MM.1S (cell line): ENCODE measurements at regions not wholly inside any gene's neighbourhood (a gene's known extent, or its start where the extent isn't known, plus 50 kb on each side); places are given as distances from the start of the nearest gene placed in this dataset.
"Not testable (repeated sequence)": the region's sequence is repeated elsewhere in the genome, so short reads cannot be mapped to it uniquely, and the experiment has no call there.

Experiments used
- DNase-seq: peaks from one replicate; pipeline ENCODE4 v3.0.0-alpha.2; 2015
- H2AFZ ChIP-seq: fragments of 300-600 bp; sonication (generic); 2 replicates; pipeline ENCODE4 v1.6.0; 2016; ENCODE audit warnings: antibody characterized with exemption, low read length
- H3F3A ChIP-seq: fragments of 300-600 bp; sonication (generic); 2 replicates; pipeline ENCODE4 v1.6.1; 2016; ENCODE audit warnings: mild to moderate bottlenecking, antibody characterized with exemption, low read length, moderate library complexity, mixed read lengths; ENCODE audit not compliant: insufficient read depth
- H3K27ac ChIP-seq: fragments of 300-600 bp; sonication (generic); 2 replicates; pipeline ENCODE4 v1.5.1; 2016; ENCODE audit warnings: mild to moderate bottlenecking, low read length
- H3K27me3 ChIP-seq: fragments of 300-600 bp; sonication (generic); replicated peaks from 2 replicates; pipeline ENCODE4 v1.6.0; 2016; ENCODE audit warnings: low read length; ENCODE audit not compliant: insufficient read depth
- H3K36me3 ChIP-seq: fragments of 300-600 bp; sonication (generic); replicated peaks from 2 replicates; pipeline ENCODE4 v1.6.1; 2016; ENCODE audit warnings: mild to moderate bottlenecking, low read length, mixed read lengths; ENCODE audit not compliant: insufficient read depth
- H3K4me1 ChIP-seq: fragments of 300-600 bp; sonication (generic); 2 replicates; pipeline ENCODE4 v1.6.1; 2016; ENCODE audit warnings: low read length, mixed read lengths
- H3K4me2 ChIP-seq: fragments of 300-600 bp; sonication (generic); 2 replicates; pipeline ENCODE4 v1.6.0; 2016; ENCODE audit warnings: low read depth, low read length
- H3K4me3 ChIP-seq: fragments of 300-600 bp; sonication (generic); 2 replicates; pipeline ENCODE4 v1.5.1; 2016; ENCODE audit warnings: low read length, mixed read lengths
- H3K79me2 ChIP-seq: fragments of 300-600 bp; sonication (generic); 2 replicates; pipeline ENCODE4 v1.6.1; 2016; ENCODE audit warnings: mixed run types, low read length, mixed read lengths
- H3K9ac ChIP-seq: fragments of 300-600 bp; sonication (generic); 2 replicates; pipeline ENCODE4 v1.6.1; 2016; ENCODE audit warnings: low read length, mixed read lengths
- H3K9me2 ChIP-seq: fragments of 300-600 bp; sonication (generic); replicated peaks from 2 replicates; pipeline ENCODE4 v1.6.1; 2016; ENCODE audit warnings: mild to moderate bottlenecking, low read length, mixed read lengths; ENCODE audit not compliant: insufficient read depth
- H3K9me3 ChIP-seq: fragments of 300-600 bp; sonication (generic); replicated peaks from 2 replicates; pipeline ENCODE4 v1.6.1; 2016; ENCODE audit warnings: mild to moderate bottlenecking, low read length, mixed read lengths; ENCODE audit not compliant: insufficient read depth
- H4K20me1 ChIP-seq: fragments of 300-600 bp; sonication (generic); 2 replicates; pipeline ENCODE4 v1.6.1; 2016; ENCODE audit warnings: mild to moderate bottlenecking, low read length, moderate library complexity, mixed read lengths; ENCODE audit not compliant: insufficient read depth
- EZH2 ChIP-seq: fragments of 300-600 bp; sonication (generic); optimal IDR thresholded peaks from 2 replicates; pipeline ENCODE3; 2017; ENCODE audit warnings: low read depth, mild to moderate bottlenecking, antibody characterized with exemption, low read length, mixed read lengths
- EZH2phosphoT487 ChIP-seq: fragments of 300-600 bp; sonication (generic); IDR thresholded peaks from 2 replicates; pipeline ENCODE4 v1.6.1; 2018; ENCODE audit warnings: antibody characterized with exemption, low read length
- TF ChIP-seq, protein P1 (sequence below): fragments of 300-600 bp; sonication (generic); IDR thresholded peaks from 2 replicates; pipeline ENCODE4 v1.5.1; 2016; ENCODE audit warnings: antibody characterized with exemption, low read length, mixed read lengths

DNA sequence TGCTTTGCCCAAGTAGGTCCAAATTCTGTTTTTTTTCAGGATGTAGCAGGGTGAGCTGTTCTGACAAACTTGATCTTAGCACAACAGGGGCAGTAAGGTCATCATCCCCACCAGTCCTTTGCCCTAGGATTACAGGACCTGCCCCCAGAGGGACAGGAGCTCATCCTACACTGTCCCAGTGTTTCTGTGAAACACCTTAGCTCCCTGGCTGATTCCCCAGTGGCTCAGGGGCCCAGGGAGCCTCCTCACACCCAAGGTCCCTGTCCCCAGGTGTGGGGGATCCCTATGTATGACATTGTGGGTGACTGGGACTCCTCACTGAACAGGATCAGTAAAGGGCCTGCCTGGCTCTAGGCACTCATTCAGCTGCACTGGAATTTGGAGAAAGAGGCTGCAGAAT lies 191.2 kb downstream of the ANKRD30B start:
- DNase-seq = no peak
- TF ChIP-seq, protein P1, sequence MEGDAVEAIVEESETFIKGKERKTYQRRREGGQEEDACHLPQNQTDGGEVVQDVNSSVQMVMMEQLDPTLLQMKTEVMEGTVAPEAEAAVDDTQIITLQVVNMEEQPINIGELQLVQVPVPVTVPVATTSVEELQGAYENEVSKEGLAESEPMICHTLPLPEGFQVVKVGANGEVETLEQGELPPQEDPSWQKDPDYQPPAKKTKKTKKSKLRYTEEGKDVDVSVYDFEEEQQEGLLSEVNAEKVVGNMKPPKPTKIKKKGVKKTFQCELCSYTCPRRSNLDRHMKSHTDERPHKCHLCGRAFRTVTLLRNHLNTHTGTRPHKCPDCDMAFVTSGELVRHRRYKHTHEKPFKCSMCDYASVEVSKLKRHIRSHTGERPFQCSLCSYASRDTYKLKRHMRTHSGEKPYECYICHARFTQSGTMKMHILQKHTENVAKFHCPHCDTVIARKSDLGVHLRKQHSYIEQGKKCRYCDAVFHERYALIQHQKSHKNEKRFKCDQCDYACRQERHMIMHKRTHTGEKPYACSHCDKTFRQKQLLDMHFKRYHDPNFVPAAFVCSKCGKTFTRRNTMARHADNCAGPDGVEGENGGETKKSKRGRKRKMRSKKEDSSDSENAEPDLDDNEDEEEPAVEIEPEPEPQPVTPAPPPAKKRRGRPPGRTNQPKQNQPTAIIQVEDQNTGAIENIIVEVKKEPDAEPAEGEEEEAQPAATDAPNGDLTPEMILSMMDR = no peak
- TF ChIP-seq EZH2 (no peak), EZH2phosphoT487 (no peak)
- Histone ChIP-seq H2AFZ (no peak overlapping the region), H3K4me2 (no peak overlapping the region), H3K27me3 (no peaks in the 10 kb centered on the region), H3K9ac (no peak overlapping the region), H3F3A (no peaks in the 10 kb centered on the region), H4K20me1 (no peaks in the 10 kb centered on the region), H3K4me3 (no peak overlapping the region), H3K9me2 (no peaks in the 10 kb centered on the region), H3K79me2 (no peaks in the 10 kb centered on the region), H3K9me3 (no peaks in the 10 kb centered on the region), H3K27ac (no peak overlapping the region), H3K36me3 (no peaks in the 10 kb centered on the region), H3K4me1 (no peaks in the 10 kb centered on the region)

DNA sequence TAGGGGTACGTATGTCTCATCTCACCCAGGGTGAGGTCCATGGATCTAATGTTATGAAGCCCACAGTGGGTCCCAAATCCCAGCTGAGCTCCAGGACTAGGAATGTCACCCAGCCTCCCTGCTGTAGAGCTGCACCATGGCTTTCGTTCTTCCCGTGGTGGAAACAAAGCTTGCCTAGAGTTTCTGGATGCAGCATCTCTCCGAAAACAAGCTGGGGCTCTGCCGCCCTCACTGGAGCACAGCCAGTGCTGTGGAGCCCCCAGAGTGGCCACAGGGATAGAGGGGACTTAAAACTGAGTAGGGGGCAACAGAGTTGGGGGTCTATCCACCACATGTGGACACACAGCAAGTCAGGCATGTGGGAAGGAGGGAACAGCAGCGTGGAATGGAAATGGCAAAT lies 192.1 kb downstream of the ANKRD30B start:
- H3F3A ChIP-seq, H2AFZ ChIP-seq, H3K4me2 ChIP-seq, H3K9ac ChIP-seq, H3K4me3 ChIP-seq, H3K9me3 ChIP-seq, DNase-seq, H3K27me3 ChIP-seq, H3K9me2 ChIP-seq, H3K4me1 ChIP-seq, H4K20me1 ChIP-seq, H3K79me2 ChIP-seq, H3K27ac ChIP-seq, H3K36me3 ChIP-seq: not testable (repeated sequence)

DNA sequence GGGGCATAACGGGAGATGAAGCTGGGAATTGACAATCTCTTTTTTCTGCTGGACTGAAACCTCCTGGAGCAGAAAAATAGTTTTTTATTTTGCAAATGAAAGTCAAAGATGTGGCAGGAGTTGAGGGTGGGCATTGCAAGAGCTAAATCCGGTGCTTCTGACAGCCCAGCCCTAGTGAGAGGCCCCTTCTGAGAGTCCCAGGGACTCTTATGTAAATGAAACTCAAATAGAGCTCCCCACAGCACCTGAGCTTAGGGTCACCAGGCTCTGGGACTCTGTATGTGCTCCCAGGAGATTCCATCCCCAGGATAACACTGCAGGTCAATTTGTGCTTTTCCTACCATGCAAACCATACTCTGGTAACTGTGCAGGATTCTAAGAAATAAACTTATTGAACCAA lies 192.8 kb downstream of the ANKRD30B start:
- Histone ChIP-seq H3K79me2 (no peaks in the 10 kb centered on the region), H3K27me3 (no peaks in the 10 kb centered on the region), H3K9me2 (no peaks in the 10 kb centered on the region), H3K4me2 (no peak overlapping the region), H2AFZ (no peak overlapping the region), H3K9ac (no peak overlapping the region), H3K9me3 (no peaks in the 10 kb centered on the region), H3K4me3 (no peak overlapping the region), H4K20me1 (no peaks in the 10 kb centered on the region), H3K4me1 (no peaks in the 10 kb centered on the region), H3K36me3 (no peaks in the 10 kb centered on the region), H3F3A (no peaks in the 10 kb centered on the region), H3K27ac (no peak overlapping the region)
- TF ChIP-seq EZH2 (no peak), EZH2phosphoT487 (no peak)
- TF ChIP-seq, protein P1 = no peak
- DNase-seq = no peak

DNA sequence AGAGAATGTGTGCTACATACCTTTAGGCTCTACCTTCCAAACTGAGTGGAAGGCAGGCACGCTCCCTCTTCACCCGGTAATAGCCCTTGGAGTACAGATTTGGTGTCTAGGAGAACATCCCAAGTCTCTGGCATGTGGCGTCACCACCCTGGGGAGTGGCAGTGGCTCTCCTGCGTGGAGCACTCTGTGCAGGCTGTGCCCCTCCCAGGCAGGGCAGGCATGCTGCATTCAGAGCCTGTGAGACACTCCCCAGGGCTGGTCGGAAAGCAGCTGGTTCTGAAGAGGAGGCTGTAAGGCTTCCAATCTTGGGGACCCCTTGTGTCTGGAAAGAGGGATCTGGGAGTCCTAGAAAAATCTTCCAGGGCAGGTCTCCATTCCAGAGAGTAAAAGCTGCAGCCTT lies 193.3 kb downstream of the ANKRD30B start:
- Histone ChIP-seq H3K9ac (no peak overlapping the region), H2AFZ (no peak overlapping the region), H3K4me2 (no peak overlapping the region), H4K20me1 (no peaks in the 10 kb centered on the region), H3K4me3 (no peak overlapping the region), H3K79me2 (no peaks in the 10 kb centered on the region), H3K9me2 (no peaks in the 10 kb centered on the region), H3K4me1 (no peaks in the 10 kb centered on the region), H3K36me3 (no peaks in the 10 kb centered on the region), H3K27ac (no peak overlapping the region), H3K9me3 (no peaks in the 10 kb centered on the region), H3K27me3 (no peaks in the 10 kb centered on the region), H3F3A (no peaks in the 10 kb centered on the region)
- DNase-seq = no peak
- TF ChIP-seq, protein P1 = no peak
- no peak for TF ChIP-seq EZH2phosphoT487
- TF ChIP-seq EZH2 = no peak
